ENCODE measurements at regions not wholly inside any gene's neighbourhood (a gene's known extent, or its start where the extent isn't known, plus 50 kb on each side); places are given as distances from the start of the nearest gene placed in this dataset.

- TF ChIP-seq EZH2 (IDR thresholded peaks at IDR 0.05; ENCODE audit: low read depth, unreplicated experiment) (no peak), REST (IDR thresholded peaks at IDR 0.05; ENCODE audit: unreplicated experiment) (no peak), POLR2AphosphoS5 (IDR thresholded peaks at IDR 0.05; ENCODE audit: low read depth) (no peak), CREB1 (CRISPR knock-in tag; IDR thresholded peaks at IDR 0.05; ENCODE audit: low read depth) (no peak), JUNB (IDR thresholded peaks at IDR 0.05; ENCODE audit: unreplicated experiment) (no peak), EZH2phosphoT487 (IDR thresholded peaks at IDR 0.05; ENCODE audit: unreplicated experiment) (no peak), ZNF331 (CRISPR knock-in tag; IDR thresholded peaks at IDR 0.05; ENCODE audit: low read depth) (no peak), ZNF114 (CRISPR knock-in tag; IDR thresholded peaks at IDR 0.05) (no peak), STAT1 (IDR thresholded peaks at IDR 0.05; ENCODE audit: unreplicated experiment) (no peak)
- TF ChIP-seq, protein P1, sequence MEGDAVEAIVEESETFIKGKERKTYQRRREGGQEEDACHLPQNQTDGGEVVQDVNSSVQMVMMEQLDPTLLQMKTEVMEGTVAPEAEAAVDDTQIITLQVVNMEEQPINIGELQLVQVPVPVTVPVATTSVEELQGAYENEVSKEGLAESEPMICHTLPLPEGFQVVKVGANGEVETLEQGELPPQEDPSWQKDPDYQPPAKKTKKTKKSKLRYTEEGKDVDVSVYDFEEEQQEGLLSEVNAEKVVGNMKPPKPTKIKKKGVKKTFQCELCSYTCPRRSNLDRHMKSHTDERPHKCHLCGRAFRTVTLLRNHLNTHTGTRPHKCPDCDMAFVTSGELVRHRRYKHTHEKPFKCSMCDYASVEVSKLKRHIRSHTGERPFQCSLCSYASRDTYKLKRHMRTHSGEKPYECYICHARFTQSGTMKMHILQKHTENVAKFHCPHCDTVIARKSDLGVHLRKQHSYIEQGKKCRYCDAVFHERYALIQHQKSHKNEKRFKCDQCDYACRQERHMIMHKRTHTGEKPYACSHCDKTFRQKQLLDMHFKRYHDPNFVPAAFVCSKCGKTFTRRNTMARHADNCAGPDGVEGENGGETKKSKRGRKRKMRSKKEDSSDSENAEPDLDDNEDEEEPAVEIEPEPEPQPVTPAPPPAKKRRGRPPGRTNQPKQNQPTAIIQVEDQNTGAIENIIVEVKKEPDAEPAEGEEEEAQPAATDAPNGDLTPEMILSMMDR (conservative IDR thresholded peaks at IDR 0.05; ENCODE audit: low read depth in 2 of 2): no peak
- TF ChIP-seq, protein P2, sequence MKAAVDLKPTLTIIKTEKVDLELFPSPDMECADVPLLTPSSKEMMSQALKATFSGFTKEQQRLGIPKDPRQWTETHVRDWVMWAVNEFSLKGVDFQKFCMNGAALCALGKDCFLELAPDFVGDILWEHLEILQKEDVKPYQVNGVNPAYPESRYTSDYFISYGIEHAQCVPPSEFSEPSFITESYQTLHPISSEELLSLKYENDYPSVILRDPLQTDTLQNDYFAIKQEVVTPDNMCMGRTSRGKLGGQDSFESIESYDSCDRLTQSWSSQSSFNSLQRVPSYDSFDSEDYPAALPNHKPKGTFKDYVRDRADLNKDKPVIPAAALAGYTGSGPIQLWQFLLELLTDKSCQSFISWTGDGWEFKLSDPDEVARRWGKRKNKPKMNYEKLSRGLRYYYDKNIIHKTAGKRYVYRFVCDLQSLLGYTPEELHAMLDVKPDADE (IDR thresholded peaks at IDR 0.05): no peak
Measured at GRCh38 chr4:153900426-153900825, 111.5 kb upstream of the SFRP2 start.
